22Rv1 (cell line): ENCODE measurements at regions not wholly inside any gene's neighbourhood (a gene's known extent, or its start where the extent isn't known, plus 50 kb on each side); places are given as distances from the start of the nearest gene placed in this dataset.

Experiments used
- H3K27ac ChIP-seq: fragments of 450-650 bp; 2 replicates; pipeline ENCODE4 v1.5.1; 2017
- ZFX ChIP-seq: fragments of 450-650 bp; IDR thresholded peaks from 2 replicates; pipeline ENCODE4 v1.6.1; 2017; ENCODE audit warnings: antibody characterized with exemption, borderline replicate concordance
- TF ChIP-seq, protein P1 (sequence below): fragments of 450-650 bp; IDR thresholded peaks from 2 replicates; pipeline ENCODE4 v1.5.1; 2017; ENCODE audit warnings: mild to moderate bottlenecking

DNA sequence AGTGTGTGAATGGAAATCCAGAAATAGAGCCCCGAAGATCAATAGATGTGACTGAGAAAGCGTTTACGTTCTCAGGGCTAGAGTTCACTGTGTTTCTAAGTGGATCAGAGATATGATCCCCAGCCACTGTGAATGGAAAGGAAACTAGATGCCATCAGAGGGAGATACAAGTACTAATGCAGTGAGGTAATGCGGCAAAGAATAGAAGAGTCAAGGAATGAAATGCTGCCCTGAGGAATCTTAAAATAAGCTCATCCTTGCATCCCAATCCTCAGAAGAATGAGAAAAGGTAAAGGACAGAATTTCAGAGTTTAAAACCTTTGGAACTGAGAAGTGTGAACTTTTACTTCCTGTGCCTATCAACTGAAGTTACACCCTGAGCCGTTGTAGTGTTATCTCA lies 165.5 kb upstream of the ESRRG start:
- TF ChIP-seq, protein P1, sequence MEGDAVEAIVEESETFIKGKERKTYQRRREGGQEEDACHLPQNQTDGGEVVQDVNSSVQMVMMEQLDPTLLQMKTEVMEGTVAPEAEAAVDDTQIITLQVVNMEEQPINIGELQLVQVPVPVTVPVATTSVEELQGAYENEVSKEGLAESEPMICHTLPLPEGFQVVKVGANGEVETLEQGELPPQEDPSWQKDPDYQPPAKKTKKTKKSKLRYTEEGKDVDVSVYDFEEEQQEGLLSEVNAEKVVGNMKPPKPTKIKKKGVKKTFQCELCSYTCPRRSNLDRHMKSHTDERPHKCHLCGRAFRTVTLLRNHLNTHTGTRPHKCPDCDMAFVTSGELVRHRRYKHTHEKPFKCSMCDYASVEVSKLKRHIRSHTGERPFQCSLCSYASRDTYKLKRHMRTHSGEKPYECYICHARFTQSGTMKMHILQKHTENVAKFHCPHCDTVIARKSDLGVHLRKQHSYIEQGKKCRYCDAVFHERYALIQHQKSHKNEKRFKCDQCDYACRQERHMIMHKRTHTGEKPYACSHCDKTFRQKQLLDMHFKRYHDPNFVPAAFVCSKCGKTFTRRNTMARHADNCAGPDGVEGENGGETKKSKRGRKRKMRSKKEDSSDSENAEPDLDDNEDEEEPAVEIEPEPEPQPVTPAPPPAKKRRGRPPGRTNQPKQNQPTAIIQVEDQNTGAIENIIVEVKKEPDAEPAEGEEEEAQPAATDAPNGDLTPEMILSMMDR, result no peak
- no peak for TF ChIP-seq ZFX
- no peak overlapping the region for H3K27ac ChIP-seq

DNA sequence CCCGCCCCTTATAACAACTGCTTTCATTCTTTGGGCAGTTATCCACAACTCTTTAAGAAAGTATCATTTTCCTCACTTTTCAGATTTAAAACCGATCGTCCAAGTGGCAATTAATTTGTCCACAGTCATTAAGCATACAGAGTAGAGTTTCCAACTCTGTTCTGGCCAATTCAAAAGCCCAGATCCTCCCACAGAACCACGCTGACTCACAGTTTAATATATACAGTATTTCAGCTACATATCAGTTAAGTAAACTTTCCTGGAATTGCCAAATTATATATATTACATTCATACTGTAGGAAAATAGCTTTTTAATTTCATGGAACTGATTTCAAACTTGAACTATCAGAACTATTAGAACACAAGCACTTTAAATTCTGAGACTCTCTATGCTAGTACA lies 163.8 kb upstream of the ESRRG start:
- TF ChIP-seq, protein P1, result no peak
- no peak for TF ChIP-seq ZFX
- no peak overlapping the region for H3K27ac ChIP-seq

DNA sequence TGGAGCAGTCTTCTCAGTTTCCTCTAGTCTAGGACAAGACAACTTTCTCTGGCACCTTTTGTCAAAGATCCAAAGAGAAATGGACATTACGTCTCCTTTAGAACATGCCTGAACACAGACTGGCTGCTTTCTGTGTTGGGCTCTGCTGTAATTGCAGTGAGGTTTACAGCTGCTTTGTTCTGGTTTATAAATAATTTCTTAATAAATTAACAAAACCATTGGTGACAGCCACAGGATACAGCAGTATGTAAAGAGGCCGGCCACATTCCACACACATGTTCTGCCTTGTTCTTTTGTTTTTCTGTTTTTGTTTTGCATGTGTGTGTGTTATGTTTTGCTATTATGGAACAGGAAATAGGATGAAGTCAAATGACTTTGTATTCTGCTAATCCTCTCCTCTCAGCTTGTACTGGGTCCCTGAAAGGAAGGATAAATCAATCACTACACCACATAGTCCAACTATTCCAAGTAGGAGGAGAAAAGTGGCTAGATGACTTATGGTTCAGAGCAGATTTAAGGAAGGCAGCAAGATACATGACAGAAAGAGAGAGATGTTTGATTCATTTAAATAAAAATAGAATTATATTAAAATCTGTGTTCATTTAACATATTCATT lies 161.5 kb upstream of the ESRRG start:
- TF ChIP-seq, protein P1, result no peak
- no peak for TF ChIP-seq ZFX
- no peak overlapping the region for H3K27ac ChIP-seq

DNA sequence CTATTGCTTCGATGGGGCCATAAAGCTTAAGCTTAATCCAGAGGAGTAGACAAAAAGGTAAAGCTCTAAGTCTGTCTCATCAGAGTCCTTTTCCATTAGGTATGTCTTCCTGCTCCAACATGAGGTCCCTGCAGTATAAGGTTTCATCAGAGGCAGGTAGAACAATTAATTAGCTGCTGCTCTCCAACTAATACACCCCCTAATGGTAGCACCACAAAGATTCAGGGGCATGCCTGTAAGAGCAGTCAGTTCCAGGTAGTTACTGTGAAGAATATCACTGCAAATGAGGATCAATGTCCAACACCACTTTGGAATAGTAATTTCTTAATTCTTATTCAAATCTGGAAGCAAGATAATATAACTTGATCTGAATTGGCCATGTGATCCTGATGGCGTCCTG lies 160.3 kb upstream of the ESRRG start:
- TF ChIP-seq ZFX, result no peak
- TF ChIP-seq, protein P1, result no peak
- H3K27ac ChIP-seq, result no peak overlapping the region

DNA sequence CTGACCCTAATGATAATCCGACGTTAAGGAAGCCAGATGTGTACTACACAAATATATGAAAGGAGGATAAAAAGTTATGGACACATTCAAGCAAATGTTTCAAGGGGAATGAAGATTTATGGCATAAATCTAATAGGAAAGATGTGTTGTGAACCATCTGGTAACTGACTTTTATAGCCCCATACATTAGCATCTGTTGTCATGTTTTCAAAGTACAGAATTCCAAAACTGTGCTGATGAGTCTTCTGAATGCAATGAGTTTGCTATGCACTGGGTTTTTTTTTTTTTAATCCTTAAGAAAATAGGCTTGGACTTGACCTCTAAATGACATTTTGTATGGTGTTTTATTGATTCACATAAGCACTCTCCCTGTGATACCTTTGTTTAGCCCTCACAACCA lies 158.5 kb upstream of the ESRRG start:
- H3K27ac ChIP-seq, result no peak overlapping the region
- no peak for TF ChIP-seq ZFX
- TF ChIP-seq, protein P1, result no peak

DNA sequence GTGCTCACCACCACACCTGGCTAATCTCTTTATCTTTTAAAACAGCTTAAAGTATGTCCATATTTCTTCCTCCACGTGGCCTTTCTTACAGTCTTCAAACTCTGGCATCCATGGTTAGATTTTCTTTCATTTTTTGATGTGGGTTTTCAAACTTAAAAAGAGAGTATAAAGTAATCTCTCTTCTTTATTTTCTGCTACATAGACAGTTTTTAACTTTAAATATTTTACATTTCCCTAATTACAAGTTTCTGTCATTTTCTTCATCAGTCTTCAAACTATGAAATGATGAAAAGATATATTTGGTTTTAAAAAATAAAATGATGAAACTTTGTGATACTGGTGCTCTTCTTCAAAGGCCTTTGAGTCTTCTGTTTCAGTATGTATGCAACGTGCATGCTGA lies 143.5 kb upstream of the ESRRG start:
- TF ChIP-seq, protein P1, result no peak
- no peak for TF ChIP-seq ZFX
- no peak overlapping the region for H3K27ac ChIP-seq

DNA sequence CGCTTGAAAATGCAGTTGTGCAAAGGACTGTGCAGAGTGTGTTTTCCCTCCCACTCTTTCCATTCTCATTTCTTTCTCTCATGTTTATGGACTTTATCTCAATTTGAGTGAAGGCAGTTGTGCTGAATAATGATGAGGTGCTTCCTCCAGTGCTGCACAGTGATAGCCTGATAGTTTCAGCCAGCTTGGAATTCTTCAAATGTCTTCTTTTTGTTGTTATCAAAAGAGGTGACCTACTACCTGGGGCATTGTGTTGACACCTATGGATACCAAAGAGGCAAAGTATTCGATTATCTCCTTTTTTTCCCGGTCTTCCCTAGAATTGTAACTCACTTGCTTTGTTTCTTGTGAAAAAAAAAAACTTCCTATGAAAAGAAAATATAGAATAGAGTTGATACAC lies 132.6 kb upstream of the ESRRG start:
- no peak for TF ChIP-seq ZFX
- TF ChIP-seq, protein P1, result no peak
- H3K27ac ChIP-seq, result no peak overlapping the region
